Kidney (tissue), 13 donors: ENCODE measurements at regions not wholly inside any gene's neighbourhood (a gene's known extent, or its start where the extent isn't known, plus 50 kb on each side); places are given as distances from the start of the nearest gene placed in this dataset.

Source experiments
- DNase-seq, 5 donors: peaks; one replicate each; pipeline ENCODE4 v3.0.0-alpha.2; 2013 to 2020
- FAIRE-seq: peaks from 2 replicates; lab custom pipeline; 2012; peaks lifted over from hg19 to GRCh38; lab: Jason Lieb, UNC
- H3K27ac ChIP-seq, 2 donors: one replicate each; pipeline ENCODE4 v1.7.0; 2013; ENCODE audit warnings: low read depth in 2 of 2, low read length in 2 of 2, inconsistent platforms in 1 of 2
- H3K27me3 ChIP-seq: one replicate; pipeline ENCODE4 v1.7.1; 2013; ENCODE audit warnings: low read length, inconsistent platforms; ENCODE audit not compliant: control insufficient read depth, insufficient read depth
- H3K36me3 ChIP-seq, 3 donors: one replicate each; pipeline versions ENCODE4 v1.7.0 to v1.7.1; 2013; ENCODE audit warnings: low read length in 3 of 3, control low read depth in 1 of 3, inconsistent platforms in 1 of 3; ENCODE audit not compliant: insufficient read depth in 3 of 3, control insufficient read depth in 2 of 3
- H3K4me1 ChIP-seq, 3 donors: one replicate each; pipeline versions ENCODE4 v1.7.0 to v1.7.1; 2013; ENCODE audit warnings: low read length in 3 of 3, inconsistent platforms in 1 of 3, low read depth in 1 of 3; ENCODE audit not compliant: control insufficient read depth in 2 of 3, insufficient read depth in 2 of 3
- H3K4me3 ChIP-seq, 3 donors: one replicate each; pipeline versions ENCODE4 v1.7.0 to v1.8.1; 2013; ENCODE audit warnings: low read length in 3 of 3, control low read depth in 1 of 3, inconsistent platforms in 1 of 3
- H3K9ac ChIP-seq, 3 donors: one replicate each; pipeline versions ENCODE4 v1.7.0 to v1.7.1; 2013; ENCODE audit warnings: low read length in 3 of 3, control low read depth in 1 of 3, inconsistent platforms in 1 of 3
- H3K9me3 ChIP-seq, 3 donors: one replicate each; pipeline versions ENCODE4 v1.7.0 to v1.7.1; 2013; ENCODE audit warnings: low read length in 3 of 3, control low read depth in 1 of 3, inconsistent platforms in 1 of 3; ENCODE audit not compliant: control insufficient read depth in 2 of 3, insufficient read depth in 1 of 3
- CTCF ChIP-seq: IDR thresholded peaks from 3 replicates; pipeline ENCODE4 v1.5.1; 2012; ENCODE audit warnings: mild to moderate bottlenecking, moderate library complexity, borderline replicate concordance; ENCODE audit not compliant: insufficient read depth; ENCODE audit errors: extremely low read depth
- intact Hi-C: fragments of 100-400 bp; cut with DNase I; formaldehyde crosslinking; loops from one replicate; pipeline ENCODE4 v1.11.1; 2022
- donor health status: control.
- donor health status: control.
- donor health status: control.
- donor health status: control.
- donor health status: control.
- donor health status: DM: yes; HTN: yes; CAD: no.
- donor health status: Normal renal cell carcinoma (clear cell type).

GRCh38 chr12:20126601-20127000, 241.7 kb upstream of the PDE3A start:
- no peak overlapping the region for H3K27ac ChIP-seq
- H3K9ac ChIP-seq = no peak overlapping the region
- H3K9me3 ChIP-seq = no peaks in the 10 kb centered on the region
- no peaks in the 10 kb centered on the region for H3K36me3 ChIP-seq
- FAIRE-seq = peak; percentile 45
- no peak for DNase-seq
- H3K4me3 ChIP-seq = no peak overlapping the region
- H3K4me1 ChIP-seq = no peaks in the 10 kb centered on the region
- intact Hi-C loops = no loop called here
- no peaks in the 10 kb centered on the region for H3K27me3 ChIP-seq
- no peak for TF ChIP-seq CTCF

GRCh38 chr12:20127413-20127812, 240.9 kb upstream of the PDE3A start:
- Histone ChIP-seq H3K36me3 (no peaks in the 10 kb centered on the region), H3K27ac (no peak overlapping the region), H3K4me3 (no peak overlapping the region), H3K27me3 (no peaks in the 10 kb centered on the region), H3K9ac (no peak overlapping the region), H3K4me1 (no peaks in the 10 kb centered on the region), H3K9me3 (no peaks in the 10 kb centered on the region)
- intact Hi-C loops = no loop called here
- TF ChIP-seq CTCF = no peak
- no peak for FAIRE-seq
- DNase-seq = no peak

- Histone ChIP-seq H3K4me3 (no peak overlapping the region), H3K27me3 (no peaks in the 10 kb centered on the region), H3K9me3 (no peaks in the 10 kb centered on the region), H3K4me1 (no peaks in the 10 kb centered on the region), H3K36me3 (no peaks in the 10 kb centered on the region), H3K27ac (no peak overlapping the region), H3K9ac (no peak overlapping the region)
- FAIRE-seq (no peak), DNase-seq (peak in 1 of 5 donors; percentile 44)
- TF ChIP-seq CTCF = no peak
- intact Hi-C loops = no loop called here
Measured at GRCh38 chr12:20128928-20129327, 239.4 kb upstream of the PDE3A start.

GRCh38 chr12:20132818-20133217, 235.5 kb upstream of the PDE3A start:
- TF ChIP-seq CTCF = no peak
- Histone ChIP-seq H3K36me3 (no peaks in the 10 kb centered on the region), H3K9ac (no peak overlapping the region), H3K4me1 (no peaks in the 10 kb centered on the region), H3K9me3 (no peaks in the 10 kb centered on the region), H3K27ac (no peak overlapping the region), H3K27me3 (no peaks in the 10 kb centered on the region), H3K4me3 (no peak overlapping the region)
- no peak for FAIRE-seq
- DNase-seq = peak in 1 of 5 donors; percentile 32
- intact Hi-C loops = no loop called here
